OCI-LY1 (cell line): ENCODE measurements at regions not wholly inside any gene's neighbourhood (a gene's known extent, or its start where the extent isn't known, plus 50 kb on each side); places are given as distances from the start of the nearest gene placed in this dataset.

Experiments
- EZH2 ChIP-seq: fragments of 200-600 bp; sonication (generic), shearing (Covaris generic); IDR thresholded peaks from 2 replicates; pipeline ENCODE4 v1.8.0; 2017; ENCODE audit warnings: borderline replicate concordance, mixed run types, mild to moderate bottlenecking, antibody characterized with exemption, low read length, moderate library complexity, mixed read lengths
- TF ChIP-seq, protein P1 (sequence below): fragments of 200-600 bp; sonication (generic), shearing (Covaris generic); IDR thresholded peaks from 2 replicates; pipeline ENCODE4 v1.5.1; 2017; ENCODE audit warnings: mild to moderate bottlenecking, antibody characterized with exemption, low read length, moderate library complexity, mixed read lengths

DNA sequence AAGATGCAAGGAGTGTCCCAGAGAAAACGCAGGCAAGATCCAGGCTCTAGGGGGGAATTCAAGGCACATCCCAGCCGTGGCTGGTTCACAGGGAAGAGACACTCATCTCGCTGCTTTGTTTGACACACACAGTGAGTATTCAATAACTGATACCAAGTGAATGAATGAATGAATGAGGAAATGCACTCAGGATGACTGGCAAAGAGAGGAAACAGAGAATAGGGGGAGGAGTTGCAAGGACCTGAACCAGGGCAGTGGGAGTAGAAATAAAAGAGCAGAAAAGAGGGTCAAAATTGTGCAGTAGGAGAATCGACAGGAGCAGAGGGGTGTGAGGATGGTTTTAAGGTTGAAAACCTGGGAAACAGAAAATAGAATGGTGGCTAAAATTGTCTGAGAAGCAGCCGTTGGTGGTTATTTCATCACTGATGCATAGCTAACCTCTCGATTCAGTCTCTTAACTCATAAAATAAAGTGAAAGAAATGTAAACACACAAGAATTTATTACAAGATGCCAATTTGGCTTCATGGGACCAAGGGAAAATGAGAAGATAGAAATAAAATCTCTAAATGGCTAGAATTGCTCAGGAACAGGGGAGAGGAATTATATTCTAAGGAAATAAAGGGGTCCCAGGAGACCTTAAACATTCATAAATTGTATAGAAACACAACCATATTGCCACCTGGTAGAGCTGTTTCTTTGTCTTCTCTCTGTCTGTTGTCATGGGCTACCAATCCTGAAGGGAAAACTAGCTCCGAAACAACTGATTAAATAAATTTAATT lies 63.9 kb upstream of the PHLPP1 start:
- TF ChIP-seq, protein P1, sequence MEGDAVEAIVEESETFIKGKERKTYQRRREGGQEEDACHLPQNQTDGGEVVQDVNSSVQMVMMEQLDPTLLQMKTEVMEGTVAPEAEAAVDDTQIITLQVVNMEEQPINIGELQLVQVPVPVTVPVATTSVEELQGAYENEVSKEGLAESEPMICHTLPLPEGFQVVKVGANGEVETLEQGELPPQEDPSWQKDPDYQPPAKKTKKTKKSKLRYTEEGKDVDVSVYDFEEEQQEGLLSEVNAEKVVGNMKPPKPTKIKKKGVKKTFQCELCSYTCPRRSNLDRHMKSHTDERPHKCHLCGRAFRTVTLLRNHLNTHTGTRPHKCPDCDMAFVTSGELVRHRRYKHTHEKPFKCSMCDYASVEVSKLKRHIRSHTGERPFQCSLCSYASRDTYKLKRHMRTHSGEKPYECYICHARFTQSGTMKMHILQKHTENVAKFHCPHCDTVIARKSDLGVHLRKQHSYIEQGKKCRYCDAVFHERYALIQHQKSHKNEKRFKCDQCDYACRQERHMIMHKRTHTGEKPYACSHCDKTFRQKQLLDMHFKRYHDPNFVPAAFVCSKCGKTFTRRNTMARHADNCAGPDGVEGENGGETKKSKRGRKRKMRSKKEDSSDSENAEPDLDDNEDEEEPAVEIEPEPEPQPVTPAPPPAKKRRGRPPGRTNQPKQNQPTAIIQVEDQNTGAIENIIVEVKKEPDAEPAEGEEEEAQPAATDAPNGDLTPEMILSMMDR: no peak
- no peak for TF ChIP-seq EZH2
